Adipocyte (in vitro differentiated cells): ENCODE measurements at regions not wholly inside any gene's neighbourhood (a gene's known extent, or its start where the extent isn't known, plus 50 kb on each side); places are given as distances from the start of the nearest gene placed in this dataset.
"Not testable (repeated sequence)": the region's sequence is repeated elsewhere in the genome, so short reads cannot be mapped to it uniquely, and the experiment has no call there.

Experiments used
- DNase-seq: peaks from one replicate; pipeline ENCODE4 v3.0.0-alpha.2; 2015; ENCODE audit warnings: low read depth
- H3K27me3 ChIP-seq: replicated peaks from 2 replicates; pipeline ENCODE4 v1.7.0; 2013; ENCODE audit warnings: mild to moderate bottlenecking, low read length, moderate library complexity; ENCODE audit not compliant: control insufficient read depth, insufficient read depth
- H3K36me3 ChIP-seq: 2 replicates; pipeline ENCODE4 v1.7.0; 2013; ENCODE audit warnings: low read length, mild to moderate bottlenecking, moderate library complexity; ENCODE audit not compliant: control insufficient read depth, insufficient read depth, severe bottlenecking
- H3K4me1 ChIP-seq: 2 replicates; pipeline ENCODE4 v1.7.0; 2013; ENCODE audit warnings: mild to moderate bottlenecking, low read length, moderate library complexity; ENCODE audit not compliant: control insufficient read depth, insufficient read depth
- H3K4me3 ChIP-seq: 2 replicates; pipeline ENCODE4 v1.7.0; 2013; ENCODE audit warnings: mild to moderate bottlenecking, low read length, moderate library complexity
- H3K9ac ChIP-seq: 2 replicates; pipeline ENCODE4 v1.7.0; 2013; ENCODE audit warnings: mild to moderate bottlenecking, low read length, moderate library complexity
- H3K9me3 ChIP-seq: 2 replicates; pipeline ENCODE4 v1.7.0; 2013; ENCODE audit warnings: mild to moderate bottlenecking, low read length, moderate library complexity; ENCODE audit not compliant: control insufficient read depth

GRCh38 chr7:66524738-66525137, 103.9 kb upstream of the KCTD7 start:
- Histone ChIP-seq H3K4me1 (no peaks in the 10 kb centered on the region), H3K4me3 (no peak overlapping the region), H3K9ac (no peak overlapping the region), H3K36me3 (peaks cover under 1% of the 10 kb centered on the region), H3K27me3 (no peaks in the 10 kb centered on the region), H3K9me3 (no peaks in the 10 kb centered on the region)
- no peak for DNase-seq

DNA sequence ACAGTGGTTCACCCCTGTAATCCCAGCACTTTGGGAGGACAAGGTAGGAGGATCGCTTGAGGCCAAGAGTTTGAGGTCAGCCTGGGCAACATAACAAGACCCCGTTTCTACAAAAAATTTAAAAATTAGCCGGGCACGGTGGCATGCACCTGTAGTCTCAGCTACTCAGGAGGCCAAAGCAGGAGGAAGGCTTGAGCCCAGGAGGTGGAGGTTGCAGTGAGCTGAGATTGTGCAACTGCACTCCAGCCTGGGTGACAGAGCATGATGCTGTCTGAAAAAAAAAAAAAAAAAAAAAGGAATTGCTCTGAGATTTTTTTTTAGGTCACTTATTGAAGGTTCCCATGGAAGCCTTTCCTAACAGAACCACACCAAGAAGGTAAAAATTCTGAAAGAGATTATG, 101.9 kb upstream of the KCTD7 start:
- H3K4me3 ChIP-seq, H3K9ac ChIP-seq, DNase-seq, H3K9me3 ChIP-seq, H3K4me1 ChIP-seq, H3K27me3 ChIP-seq, H3K36me3 ChIP-seq: not testable (repeated sequence)

DNA sequence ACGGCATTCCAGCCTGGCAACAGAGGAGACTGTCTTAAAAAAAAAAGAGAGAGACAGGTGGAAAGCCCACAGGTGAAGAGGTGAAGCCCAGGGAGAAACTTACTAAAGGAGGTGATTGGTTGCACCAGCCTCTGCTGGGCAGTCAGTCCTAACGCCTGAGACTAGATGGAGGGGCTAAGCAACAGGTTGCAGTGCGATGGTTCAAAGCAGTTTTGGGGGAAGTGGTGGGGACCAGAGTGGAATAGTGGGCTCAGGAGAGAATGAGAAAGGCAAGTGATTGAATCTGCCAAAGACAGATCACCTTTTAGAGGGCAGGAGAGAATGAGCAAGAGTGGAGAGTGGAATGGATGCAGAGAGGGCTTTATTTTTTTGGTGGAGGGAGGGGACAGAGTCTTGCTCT, 100.0 kb upstream of the KCTD7 start:
- H3K36me3 ChIP-seq = peaks cover 7% of the 10 kb centered on the region
- DNase-seq = no peak
- no peak overlapping the region for H3K9ac ChIP-seq
- peaks cover 2% of the 10 kb centered on the region for H3K4me1 ChIP-seq
- H3K27me3 ChIP-seq = no peaks in the 10 kb centered on the region
- H3K9me3 ChIP-seq = no peaks in the 10 kb centered on the region
- no peak overlapping the region for H3K4me3 ChIP-seq

- Histone ChIP-seq H3K4me3 (no peak overlapping the region), H3K27me3 (no peaks in the 10 kb centered on the region), H3K4me1 (peaks cover 13% of the 10 kb centered on the region), H3K9ac (no peak overlapping the region), H3K9me3 (no peaks in the 10 kb centered on the region), H3K36me3 (peaks cover 7% of the 10 kb centered on the region)
- no peak for DNase-seq
Observed at GRCh38 chr7:66529883-66530610, 98.6 kb upstream of the KCTD7 start.

GRCh38 chr7:66535414-66536329, 93.0 kb upstream of the KCTD7 start:
- peaks cover 40% of the 10 kb centered on the region for H3K4me1 ChIP-seq
- no peaks in the 10 kb centered on the region for H3K27me3 ChIP-seq
- DNase-seq = no peak
- H3K9me3 ChIP-seq = no peaks in the 10 kb centered on the region
- peak overlapping the region; percentile 48 for H3K4me3 ChIP-seq
- peaks cover 3% of the 10 kb centered on the region for H3K36me3 ChIP-seq
- H3K9ac ChIP-seq = peak overlapping the region; percentile 70

- H3K9ac ChIP-seq = peak overlapping the region; percentile 17
- no peaks in the 10 kb centered on the region for H3K27me3 ChIP-seq
- H3K36me3 ChIP-seq = peaks cover 7% of the 10 kb centered on the region
- no peak for DNase-seq
- H3K9me3 ChIP-seq = no peaks in the 10 kb centered on the region
- H3K4me1 ChIP-seq = peaks cover 40% of the 10 kb centered on the region
- H3K4me3 ChIP-seq = no peak overlapping the region
Observed at GRCh38 chr7:66537380-66537779, 91.3 kb upstream of the KCTD7 start.

- Histone ChIP-seq H3K4me3 (no peak overlapping the region), H3K9ac (peak overlapping the region; percentile 17), H3K36me3 (peaks cover 7% of the 10 kb centered on the region), H3K27me3 (no peaks in the 10 kb centered on the region), H3K9me3 (no peaks in the 10 kb centered on the region), H3K4me1 (peaks cover 45% of the 10 kb centered on the region)
- DNase-seq = no peak
Observed at GRCh38 chr7:66537876-66538275, 90.8 kb upstream of the KCTD7 start.

- no peak overlapping the region for H3K4me3 ChIP-seq
- H3K4me1 ChIP-seq = peaks cover 39% of the 10 kb centered on the region
- peaks cover 21% of the 10 kb centered on the region for H3K36me3 ChIP-seq
- DNase-seq = no peak
- H3K27me3 ChIP-seq = no peaks in the 10 kb centered on the region
- no peaks in the 10 kb centered on the region for H3K9me3 ChIP-seq
- H3K9ac ChIP-seq = no peak overlapping the region
Observed at GRCh38 chr7:66539264-66539623, 89.4 kb upstream of the KCTD7 start.

DNA sequence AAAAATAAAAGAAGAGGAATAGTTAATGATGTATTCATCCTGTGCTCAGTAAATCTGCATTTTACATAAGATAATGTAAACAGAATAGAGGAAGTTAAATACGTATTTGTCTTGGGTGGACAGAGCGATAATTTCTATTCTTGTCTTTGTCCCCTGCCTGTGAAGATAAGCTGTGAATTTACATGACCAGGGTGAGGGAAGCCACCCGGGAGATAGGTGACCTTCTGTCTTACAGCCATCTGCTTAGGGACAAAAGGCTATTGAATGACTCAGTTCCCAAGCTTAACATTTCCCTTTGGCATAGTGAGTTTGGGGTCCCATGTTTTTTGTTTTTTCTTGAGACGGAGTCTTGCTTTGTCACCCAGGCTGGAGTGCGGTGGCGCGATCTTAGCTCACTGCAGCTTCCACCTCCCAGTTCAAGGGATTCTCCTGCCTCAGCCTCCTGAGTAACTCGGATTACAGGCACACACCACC, 88.7 kb upstream of the KCTD7 start:
- peaks cover 35% of the 10 kb centered on the region for H3K4me1 ChIP-seq
- H3K36me3 ChIP-seq = peaks cover 27% of the 10 kb centered on the region
- H3K9me3 ChIP-seq = no peaks in the 10 kb centered on the region
- H3K27me3 ChIP-seq = no peaks in the 10 kb centered on the region
- no peak for DNase-seq
- no peak overlapping the region for H3K9ac ChIP-seq
- H3K4me3 ChIP-seq = no peak overlapping the region

DNA sequence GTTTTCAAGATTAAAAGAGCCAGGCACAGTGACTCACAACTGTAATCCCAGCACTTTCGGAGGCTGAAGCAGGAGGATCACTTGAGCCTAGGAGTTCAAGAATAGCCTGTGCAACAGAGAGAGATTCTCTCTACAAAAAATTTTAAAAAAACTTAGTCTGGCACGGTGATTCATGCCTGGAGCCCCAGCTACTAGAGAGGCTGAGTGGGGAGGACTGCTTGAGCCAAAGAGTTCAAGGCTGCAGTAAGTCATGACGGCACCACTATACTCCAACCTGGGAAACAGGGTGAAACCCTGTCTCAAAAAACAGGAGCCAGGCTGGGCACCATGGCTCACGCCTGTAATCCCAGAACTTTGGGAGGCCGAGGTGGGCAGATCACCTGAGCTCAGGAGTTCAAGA, 86.6 kb upstream of the KCTD7 start:
- Histone ChIP-seq H3K36me3 (peaks cover 38% of the 10 kb centered on the region), H3K4me3 (no peak overlapping the region), H3K9me3 (no peaks in the 10 kb centered on the region), H3K27me3 (no peaks in the 10 kb centered on the region), H3K4me1 (peaks cover 14% of the 10 kb centered on the region), H3K9ac (no peak overlapping the region)
- no peak for DNase-seq

GRCh38 chr7:66542528-66543269, 86.0 kb upstream of the KCTD7 start:
- Histone ChIP-seq H3K27me3 (no peaks in the 10 kb centered on the region), H3K9me3 (no peaks in the 10 kb centered on the region), H3K36me3 (peaks cover 45% of the 10 kb centered on the region), H3K4me1 (peaks cover 12% of the 10 kb centered on the region), H3K9ac (peak overlapping the region; percentile 34), H3K4me3 (no peak overlapping the region)
- DNase-seq = peak; percentile 30
